ENCODE measurements at regions not wholly inside any gene's neighbourhood (a gene's known extent, or its start where the extent isn't known, plus 50 kb on each side); places are given as distances from the start of the nearest gene placed in this dataset.

DNA sequence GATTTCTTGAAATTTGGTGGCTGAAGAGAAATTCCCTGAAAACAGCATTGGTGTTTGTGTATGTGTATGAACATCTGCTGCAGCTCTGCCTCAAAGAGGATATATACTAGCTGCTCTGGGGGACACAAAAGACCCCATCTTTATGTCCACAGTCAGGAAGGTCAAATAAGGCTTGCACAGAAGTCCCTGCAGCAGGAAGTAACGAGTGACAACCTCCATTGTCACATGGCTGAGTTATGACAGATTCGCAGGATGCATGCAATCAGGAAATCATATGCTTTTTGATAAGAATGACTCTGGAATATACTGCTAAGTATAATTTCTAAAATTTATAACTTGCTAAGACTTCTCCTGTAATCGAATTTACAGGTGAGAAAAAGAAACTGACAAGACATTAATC is 225.9 kb upstream of the CST7 start:
- Histone ChIP-seq H3K36me3 (ENCODE audit: control insufficient read depth, insufficient read depth, low read length) (no peaks in the 10 kb centered on the region), H3K4me3 (ENCODE audit: low read depth, low read length) (no peak overlapping the region), H3K27me3 (ENCODE audit: control insufficient read depth, insufficient read depth, low read length) (peaks cover 6% of the 10 kb centered on the region)
- ChIA-PET CTCF (interaction anchor here (0.6 kb wide), 1 partner anchor 793 kb away, joined by 3 read pairs; no protein-coding TSS in a partner anchor), POLR2A (no interaction called here)
- no peak for DNase-seq (ENCODE audit: low read depth)
- TF ChIP-seq, protein P1, sequence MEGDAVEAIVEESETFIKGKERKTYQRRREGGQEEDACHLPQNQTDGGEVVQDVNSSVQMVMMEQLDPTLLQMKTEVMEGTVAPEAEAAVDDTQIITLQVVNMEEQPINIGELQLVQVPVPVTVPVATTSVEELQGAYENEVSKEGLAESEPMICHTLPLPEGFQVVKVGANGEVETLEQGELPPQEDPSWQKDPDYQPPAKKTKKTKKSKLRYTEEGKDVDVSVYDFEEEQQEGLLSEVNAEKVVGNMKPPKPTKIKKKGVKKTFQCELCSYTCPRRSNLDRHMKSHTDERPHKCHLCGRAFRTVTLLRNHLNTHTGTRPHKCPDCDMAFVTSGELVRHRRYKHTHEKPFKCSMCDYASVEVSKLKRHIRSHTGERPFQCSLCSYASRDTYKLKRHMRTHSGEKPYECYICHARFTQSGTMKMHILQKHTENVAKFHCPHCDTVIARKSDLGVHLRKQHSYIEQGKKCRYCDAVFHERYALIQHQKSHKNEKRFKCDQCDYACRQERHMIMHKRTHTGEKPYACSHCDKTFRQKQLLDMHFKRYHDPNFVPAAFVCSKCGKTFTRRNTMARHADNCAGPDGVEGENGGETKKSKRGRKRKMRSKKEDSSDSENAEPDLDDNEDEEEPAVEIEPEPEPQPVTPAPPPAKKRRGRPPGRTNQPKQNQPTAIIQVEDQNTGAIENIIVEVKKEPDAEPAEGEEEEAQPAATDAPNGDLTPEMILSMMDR (IDR thresholded peaks at IDR 0.05; ENCODE audit: insufficient read depth, low read depth, low read length) = no peak

DNA sequence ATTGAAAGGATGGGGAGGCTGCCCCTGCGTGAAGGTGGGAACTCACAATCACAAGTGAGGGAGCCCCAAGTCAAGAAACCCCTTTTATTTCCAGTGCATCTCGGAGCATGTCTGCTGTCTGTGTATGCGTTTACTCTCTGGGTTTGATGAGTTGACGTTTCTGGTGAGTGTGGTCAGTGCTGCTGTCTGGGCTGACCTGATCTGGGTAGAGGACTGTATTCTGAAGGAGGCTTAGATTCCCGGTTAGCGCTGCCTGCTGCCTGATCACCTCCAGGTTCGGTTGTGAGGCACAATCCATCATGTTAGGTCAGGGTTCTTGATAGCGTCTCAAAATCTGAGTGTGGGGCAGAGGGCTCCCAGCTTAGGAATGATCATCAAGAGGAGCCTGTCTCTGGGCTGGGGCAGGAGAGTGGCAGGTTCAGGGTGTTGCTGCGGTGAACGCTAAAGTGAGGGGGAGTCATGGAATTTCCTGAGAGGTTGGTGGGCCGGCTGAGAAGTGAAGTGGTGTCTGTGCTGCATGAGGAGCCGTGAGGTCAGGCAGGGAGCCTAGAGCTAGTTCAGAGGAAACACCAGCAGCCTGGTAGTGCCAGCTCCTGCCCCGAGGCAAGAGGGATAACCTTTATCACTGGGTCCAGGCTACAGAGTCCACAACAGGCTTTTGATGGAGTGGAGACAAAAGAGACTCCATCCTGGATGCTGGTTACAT is 225.3 kb upstream of the CST7 start:
- ChIA-PET POLR2A (no interaction called here), CTCF (interaction anchor here (0.6 to 1.0 kb wide), 2 partner anchors 11 to 794 kb away, joined by 3 read pairs; no protein-coding TSS in a partner anchor)
- DNase-seq (ENCODE audit: low read depth) = no peak
- Histone ChIP-seq H3K4me3 (ENCODE audit: low read depth, low read length) (no peak overlapping the region), H3K36me3 (ENCODE audit: control insufficient read depth, insufficient read depth, low read length) (no peaks in the 10 kb centered on the region), H3K27me3 (ENCODE audit: control insufficient read depth, insufficient read depth, low read length) (peaks cover 6% of the 10 kb centered on the region)
- TF ChIP-seq, protein P1 (IDR thresholded peaks at IDR 0.05; ENCODE audit: insufficient read depth, low read depth, low read length) = no peak

DNA sequence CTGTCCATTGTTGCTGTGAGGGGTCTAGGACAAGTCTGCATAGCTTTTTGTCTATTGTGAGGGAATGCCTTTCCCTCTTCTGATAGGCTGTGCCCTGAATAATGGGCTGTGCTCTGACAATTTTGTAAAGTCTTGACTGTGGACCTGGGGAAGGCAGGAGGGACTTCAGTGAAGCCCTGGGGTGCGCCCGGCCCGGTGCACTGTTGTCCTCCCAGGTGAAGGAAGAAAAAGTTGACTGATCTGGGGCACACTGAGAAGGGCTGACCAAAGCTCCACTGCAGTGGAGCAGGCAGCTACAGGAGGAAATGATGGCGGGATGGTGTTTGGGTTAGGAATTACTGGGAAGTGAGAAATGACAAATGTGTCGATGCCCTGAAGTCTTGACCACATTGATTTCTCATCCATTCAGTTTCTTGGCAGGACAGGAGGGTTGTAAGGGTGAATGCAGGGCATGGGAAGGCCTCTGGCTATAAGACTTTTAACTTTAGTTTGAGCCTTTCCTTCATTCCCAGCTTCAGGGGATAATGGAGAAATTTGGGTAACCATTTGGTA is 224.0 kb upstream of the CST7 start:
- H3K36me3 ChIP-seq (ENCODE audit: control insufficient read depth, insufficient read depth, low read length) = no peaks in the 10 kb centered on the region
- no peak for DNase-seq (ENCODE audit: low read depth)
- POLR2A ChIA-PET = no interaction called here
- CTCF ChIA-PET = no interaction called here
- peaks cover 6% of the 10 kb centered on the region for H3K27me3 ChIP-seq (ENCODE audit: control insufficient read depth, insufficient read depth, low read length)
- no peak overlapping the region for H3K4me3 ChIP-seq (ENCODE audit: low read depth, low read length)
- TF ChIP-seq, protein P1 (IDR thresholded peaks at IDR 0.05; ENCODE audit: insufficient read depth, low read depth, low read length) = no peak

DNA sequence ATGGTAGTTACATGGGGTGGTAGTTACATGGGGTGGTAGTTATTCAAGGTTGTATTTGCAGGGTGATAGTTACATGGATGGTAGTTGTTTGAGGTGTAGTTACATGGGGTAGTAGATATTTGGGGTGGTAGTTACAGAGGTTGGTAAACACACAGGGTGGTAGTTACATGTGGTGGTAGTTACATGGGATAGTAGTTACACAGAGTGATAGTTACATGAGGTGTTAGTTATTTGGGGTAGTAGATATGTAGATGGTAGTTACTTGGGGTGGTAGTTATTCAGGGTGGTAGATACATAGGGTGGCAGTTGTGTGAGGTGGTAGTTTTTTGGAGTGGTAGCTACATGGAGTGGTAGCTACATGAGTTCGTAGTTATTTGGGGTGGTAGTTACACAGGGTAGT is 221.3 kb upstream of the CST7 start:
- TF ChIP-seq, protein P1 (IDR thresholded peaks at IDR 0.05; ENCODE audit: insufficient read depth, low read depth, low read length) = no peak
- H3K27me3 ChIP-seq (ENCODE audit: control insufficient read depth, insufficient read depth, low read length) = peaks cover 5% of the 10 kb centered on the region; the same call in 1 of the 2 replicates
- CTCF ChIA-PET = interaction anchor here (0.7 to 1.2 kb wide), 2 partner anchors 10 to 19 kb away, joined by 3 to 4 read pairs; no protein-coding TSS in a partner anchor
- no peak for DNase-seq (ENCODE audit: low read depth)
- H3K36me3 ChIP-seq (ENCODE audit: control insufficient read depth, insufficient read depth, low read length) = no peaks in the 10 kb centered on the region
- POLR2A ChIA-PET = no interaction called here
- no peak overlapping the region for H3K4me3 ChIP-seq (ENCODE audit: low read depth, low read length)

DNA sequence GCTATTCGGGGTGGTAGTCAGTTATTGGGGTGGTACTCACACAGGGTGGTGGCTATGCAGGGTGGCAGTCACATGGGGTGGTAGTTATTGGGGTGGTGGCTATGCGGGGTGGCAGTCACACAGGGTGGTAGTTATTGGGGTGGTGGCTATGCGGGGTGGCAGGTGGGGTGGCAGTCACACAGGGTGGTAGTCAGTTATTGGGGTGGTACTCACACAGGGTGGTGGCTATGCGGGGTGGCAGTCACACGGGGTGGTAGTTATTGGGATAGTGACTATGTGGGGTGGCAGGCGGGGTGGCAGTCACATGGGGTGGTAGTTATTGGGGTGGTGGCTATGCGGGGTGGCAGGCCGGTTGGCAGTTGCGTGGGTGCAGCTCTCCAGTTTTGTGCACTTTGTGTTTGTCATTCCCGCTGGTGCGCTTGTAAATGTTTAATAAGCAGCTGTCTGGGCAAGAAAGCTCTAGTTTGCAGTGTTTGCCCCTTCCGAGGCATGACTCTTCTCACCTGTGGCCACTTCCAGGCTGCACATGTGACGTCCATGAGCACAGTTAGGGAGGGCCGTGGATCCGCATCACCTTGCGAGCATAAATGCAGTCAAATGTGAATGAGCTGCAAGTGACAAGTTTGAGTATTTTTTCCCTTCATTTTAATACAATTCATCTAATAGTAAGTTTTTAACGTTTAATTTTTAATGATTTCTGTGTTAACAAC is 219.0 kb upstream of the CST7 start:
- ChIA-PET CTCF (no interaction called here), POLR2A (interaction anchor here (0.6 kb wide), 1 partner anchor 247 kb away, joined by 3 read pairs; no protein-coding TSS in a partner anchor)
- H3K36me3 ChIP-seq (ENCODE audit: control insufficient read depth, insufficient read depth, low read length) = no peaks in the 10 kb centered on the region
- no peak overlapping the region for H3K4me3 ChIP-seq (ENCODE audit: low read depth, low read length)
- TF ChIP-seq, protein P1 (IDR thresholded peaks at IDR 0.05; ENCODE audit: insufficient read depth, low read depth, low read length) = no peak
- H3K27me3 ChIP-seq (ENCODE audit: control insufficient read depth, insufficient read depth, low read length) = peaks cover 2% of the 10 kb centered on the region; the same call in 1 of the 2 replicates
- no peak for DNase-seq (ENCODE audit: low read depth)
